ENCODE measurements at regions not wholly inside any gene's neighbourhood (a gene's known extent, or its start where the extent isn't known, plus 50 kb on each side); places are given as distances from the start of the nearest gene placed in this dataset.

DNA sequence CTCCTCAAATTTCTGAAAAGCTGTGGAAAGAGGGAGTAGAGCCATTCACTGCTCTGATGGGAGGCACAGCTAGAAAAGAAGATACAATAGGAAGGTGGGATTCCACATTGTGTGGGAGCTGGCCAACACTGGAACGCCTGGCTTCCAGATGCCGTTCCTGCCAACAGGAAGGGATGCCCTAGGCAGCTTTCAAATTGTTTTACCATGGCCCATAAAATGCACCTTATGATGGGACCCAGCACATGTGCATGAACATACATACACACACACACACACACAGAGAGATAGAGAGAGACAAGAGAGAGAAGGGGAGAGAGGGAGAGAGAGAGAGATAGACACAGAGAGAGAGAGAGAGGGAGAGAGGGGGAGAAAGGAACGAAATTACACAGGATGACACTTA lies 86.1 kb upstream of the BZW1 start:
- DNase-seq (ENCODE audit: low spot score), result no peak

DNA sequence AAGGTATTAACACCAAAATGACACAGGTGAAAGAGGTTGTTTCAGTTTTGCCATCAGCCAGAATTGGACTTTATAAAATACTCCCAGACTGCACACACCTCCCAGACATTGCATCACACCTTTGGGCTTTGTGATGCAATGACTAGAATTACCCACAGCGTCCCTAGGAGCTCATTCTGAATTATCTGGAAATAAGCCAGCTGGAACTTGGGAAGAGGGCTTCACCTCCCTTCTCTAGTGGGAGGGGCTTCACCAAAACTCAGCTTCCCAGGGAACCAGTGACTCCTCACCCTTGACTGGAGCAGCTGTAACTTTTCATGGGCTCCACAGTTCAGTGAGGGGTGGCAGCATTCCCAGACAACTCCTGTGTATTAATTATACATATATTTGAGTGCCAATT lies 83.1 kb upstream of the BZW1 start:
- DNase-seq (ENCODE audit: low spot score), result no peak

GRCh38 chr2:200730302-200730701 lies 81.4 kb upstream of the BZW1 start:
- DNase-seq (ENCODE audit: low spot score), result no peak

- DNase-seq (ENCODE audit: low spot score), result no peak
These were observed 80.8 kb upstream of the BZW1 start for GRCh38 chr2:200730960-200731359.

GRCh38 chr2:200732866-200733265 lies 78.8 kb upstream of the BZW1 start:
- no peak for DNase-seq (ENCODE audit: low spot score)

- DNase-seq (ENCODE audit: low spot score), result no peak
These were observed 78.0 kb upstream of the BZW1 start for GRCh38 chr2:200733713-200734198.

DNA sequence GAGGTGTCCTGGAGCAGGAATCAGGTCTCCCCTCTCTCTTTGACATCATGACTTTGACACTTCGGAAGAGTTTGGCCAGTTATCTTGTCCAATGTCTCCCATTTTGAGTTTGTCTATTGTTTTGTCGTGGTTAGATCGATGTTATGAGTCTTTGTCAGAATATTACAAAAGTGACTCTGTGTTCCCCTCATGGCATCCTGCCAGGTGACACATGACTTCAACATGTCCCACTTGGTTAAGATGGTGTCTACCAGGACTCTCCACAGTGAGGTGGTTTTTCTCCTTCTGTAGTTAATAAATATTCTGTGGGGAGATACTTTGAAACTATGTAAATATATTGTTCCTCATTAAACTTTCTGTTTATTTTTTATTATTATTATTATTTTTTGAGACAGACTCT lies 76.6 kb upstream of the BZW1 start:
- DNase-seq (ENCODE audit: low spot score), result no peak

GRCh38 chr2:200736646-200737274 lies 75.0 kb upstream of the BZW1 start:
- no peak for DNase-seq (ENCODE audit: low spot score)

GRCh38 chr2:200737585-200737984 lies 74.1 kb upstream of the BZW1 start:
- no peak for DNase-seq (ENCODE audit: low spot score)

- no peak for DNase-seq (ENCODE audit: low spot score)
These were observed 73.1 kb upstream of the BZW1 start for GRCh38 chr2:200738590-200738989.

- DNase-seq (ENCODE audit: low spot score), result no peak
These were observed 70.8 kb upstream of the BZW1 start for GRCh38 chr2:200740907-200741306.

DNA sequence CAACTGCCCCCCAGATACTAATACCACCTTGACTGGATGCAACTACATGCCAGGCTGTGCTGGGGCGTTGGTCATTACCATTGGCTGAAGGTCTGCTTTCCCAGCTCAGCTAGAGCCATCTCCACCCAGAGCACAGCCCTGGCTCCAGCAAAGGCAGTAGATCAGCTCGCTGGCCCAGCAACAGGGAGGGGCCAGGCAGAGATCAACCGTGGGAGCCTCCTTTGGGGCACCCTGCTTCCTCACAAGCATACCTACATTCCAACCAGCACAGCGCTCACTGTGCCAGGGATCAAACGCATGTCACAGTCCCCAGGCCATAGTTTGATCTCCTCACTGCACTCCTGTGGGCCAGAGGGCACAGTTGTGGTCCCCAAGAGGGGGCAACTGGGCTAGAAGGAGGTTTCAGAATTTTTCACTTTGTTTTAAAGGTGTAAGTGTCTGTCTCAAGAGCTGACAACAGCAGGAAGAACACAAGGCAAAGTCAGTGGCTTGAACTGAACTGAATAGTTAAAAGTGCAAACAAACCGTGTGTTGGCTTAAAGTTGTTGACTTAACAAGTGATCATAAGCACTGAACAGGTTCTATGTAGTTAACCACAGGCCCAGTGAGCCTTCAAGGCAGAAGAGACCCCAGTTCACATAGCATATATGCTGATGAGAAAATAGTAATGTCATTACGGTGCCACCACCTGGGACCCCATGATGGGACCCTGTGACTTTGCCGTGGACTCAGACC lies 70.1 kb upstream of the BZW1 start:
- DNase-seq (ENCODE audit: low spot score), result no peak

- peak; percentile 28 for DNase-seq (ENCODE audit: low spot score)
These were observed 69.3 kb upstream of the BZW1 start for GRCh38 chr2:200742426-200742825.

- DNase-seq (ENCODE audit: low spot score), result no peak
These were observed 68.6 kb upstream of the BZW1 start for GRCh38 chr2:200743042-200743676.

- no peak for DNase-seq (ENCODE audit: low spot score)
These were observed 67.5 kb upstream of the BZW1 start for GRCh38 chr2:200744201-200744602.

DNA sequence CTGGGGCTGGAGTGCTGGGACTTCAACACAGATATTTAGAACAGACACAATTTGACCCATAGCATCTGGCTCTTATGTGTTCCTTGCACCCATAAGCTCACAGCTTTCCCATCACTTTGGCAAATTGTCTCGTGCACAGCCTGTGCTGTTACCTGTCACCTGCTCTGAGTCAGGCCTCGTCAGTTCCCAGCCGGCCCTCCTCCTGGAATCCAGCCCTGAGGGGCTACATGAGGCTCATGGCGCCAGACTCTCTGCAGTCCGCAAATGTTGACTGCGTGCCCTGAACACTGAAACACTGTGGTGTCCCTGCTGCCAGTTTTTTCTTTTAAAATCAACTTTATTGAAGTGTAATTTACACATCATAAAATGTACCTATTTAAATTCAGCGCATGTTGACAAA lies 65.4 kb upstream of the BZW1 start:
- DNase-seq (ENCODE audit: low spot score), result no peak

GRCh38 chr2:200747668-200748618 lies 63.8 kb upstream of the BZW1 start:
- peak; percentile 83 for DNase-seq (ENCODE audit: low spot score)

DNA sequence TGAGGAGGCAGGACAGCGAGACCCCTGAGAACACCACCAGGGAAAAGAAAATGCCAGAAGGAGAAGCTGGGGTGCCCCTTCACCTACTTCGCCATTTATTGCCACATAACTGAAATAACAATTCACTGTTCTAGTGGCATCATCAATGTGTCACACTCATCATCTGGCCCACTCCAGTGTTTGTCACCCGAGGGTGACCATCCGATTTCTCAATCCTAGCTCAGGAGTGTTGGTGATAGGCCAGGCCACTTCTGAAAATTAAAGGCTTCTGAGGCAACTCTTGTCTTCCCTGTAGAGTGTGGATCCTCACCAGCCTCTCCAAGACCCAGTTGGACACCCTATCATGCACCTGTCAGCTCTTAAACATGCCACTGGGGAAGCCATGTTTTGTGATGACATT lies 62.9 kb upstream of the BZW1 start:
- no peak for DNase-seq (ENCODE audit: low spot score)

DNA sequence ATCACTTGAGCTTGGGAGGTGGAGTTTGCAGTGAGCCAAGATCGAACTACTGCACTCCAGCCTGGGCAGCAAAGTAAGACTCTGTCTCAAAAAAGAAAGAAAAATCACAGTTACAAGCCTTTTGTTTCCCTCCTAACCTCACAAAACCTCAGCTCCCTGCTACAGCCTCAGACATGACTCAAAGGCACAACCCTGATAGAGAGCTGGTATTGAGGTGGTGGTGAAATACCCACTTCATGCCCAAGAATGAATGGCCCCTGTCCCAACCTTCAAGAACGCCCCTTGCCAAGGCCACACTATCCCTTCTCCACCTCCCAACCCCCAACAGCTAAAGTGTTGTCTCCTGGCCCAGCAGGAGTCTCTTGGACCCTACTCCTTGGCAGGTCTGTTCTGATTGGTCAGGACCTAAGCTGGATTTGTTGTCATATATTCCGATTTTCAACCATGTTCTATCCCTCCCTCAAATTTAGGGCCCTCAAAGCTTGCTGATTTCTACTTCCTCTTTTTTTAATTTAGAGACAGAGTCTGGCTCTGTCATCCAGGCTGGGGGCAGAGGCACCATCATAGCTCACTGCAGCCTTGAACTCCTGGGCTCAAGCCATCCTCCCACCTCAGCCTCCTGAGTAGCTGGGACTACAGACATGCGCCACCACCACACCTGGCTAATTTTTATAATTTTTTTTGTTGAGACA lies 61.9 kb upstream of the BZW1 start:
- DNase-seq (ENCODE audit: low spot score), result no peak

DNA sequence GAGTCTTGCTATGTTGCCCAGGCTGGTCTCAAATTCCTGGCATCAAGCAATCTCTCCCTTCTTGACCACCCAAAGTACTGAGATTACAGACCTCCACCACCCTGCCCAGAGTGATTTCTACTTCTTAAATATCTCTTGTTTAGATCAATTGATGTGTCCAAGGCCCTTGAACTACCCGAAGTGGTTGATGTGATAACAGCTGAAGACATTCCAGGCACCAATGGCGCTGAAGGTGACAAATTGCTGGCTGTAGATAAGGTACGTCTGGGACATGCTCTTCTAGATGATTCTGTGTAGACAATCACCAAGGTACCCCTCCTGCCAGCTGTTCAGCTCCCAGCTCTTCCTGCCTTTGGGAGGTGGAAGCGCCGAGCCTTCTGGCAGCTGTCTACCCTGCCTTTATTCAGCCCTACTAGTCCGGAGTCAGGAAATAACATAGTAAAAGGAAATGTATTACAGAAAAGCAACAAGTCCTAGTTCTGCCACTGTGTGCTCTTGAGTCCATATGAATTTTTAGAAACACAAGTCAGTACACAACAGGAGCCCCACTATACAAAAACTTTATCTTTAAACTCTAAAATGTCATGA lies 61.3 kb upstream of the BZW1 start:
- no peak for DNase-seq (ENCODE audit: low spot score)

DNA sequence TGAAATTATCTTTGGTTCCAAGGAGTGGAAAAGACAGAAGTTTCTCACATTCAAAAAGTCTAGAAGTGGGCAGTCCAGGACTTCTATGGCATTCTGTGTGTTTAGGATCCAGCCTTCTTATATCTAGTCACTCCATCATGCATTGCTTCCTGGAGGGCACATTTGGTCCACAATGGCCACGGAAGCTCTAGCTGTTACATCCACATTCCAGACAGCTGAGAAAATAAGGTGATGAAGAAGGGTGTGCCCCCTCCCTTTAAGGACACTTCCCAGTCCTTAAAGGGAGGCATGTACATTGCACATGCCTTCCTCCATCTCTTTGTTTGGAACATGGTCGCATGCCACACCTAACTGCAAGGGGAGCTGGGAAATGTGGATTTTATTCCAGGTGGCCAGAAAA lies 59.9 kb upstream of the BZW1 start:
- DNase-seq (ENCODE audit: low spot score), result no peak

Measured in AG08396 (cell line).